GM12874 (cell line): ENCODE measurements at regions not wholly inside any gene's neighbourhood (a gene's known extent, or its start where the extent isn't known, plus 50 kb on each side); places are given as distances from the start of the nearest gene placed in this dataset.

Source experiments
- CTCF ChIP-seq: IDR thresholded peaks from 2 replicates; pipeline ENCODE4 v1.5.1; 2011; ENCODE audit warnings: low read depth, mild to moderate bottlenecking, control low read depth, low read length, moderate library complexity; ENCODE audit not compliant: insufficient read depth

GRCh38 chr5:27906481-27906880 is 868.1 kb upstream of the CDH9 start:
- no peak for TF ChIP-seq CTCF

- no peak for TF ChIP-seq CTCF
Measured at GRCh38 chr5:27900761-27901160, 862.4 kb upstream of the CDH9 start.

- no peak for TF ChIP-seq CTCF
Measured at GRCh38 chr5:27876071-27876470, 837.7 kb upstream of the CDH9 start.

- no peak for TF ChIP-seq CTCF
Measured at GRCh38 chr5:27875148-27875547, 836.8 kb upstream of the CDH9 start.

GRCh38 chr5:27868292-27868691 is 829.9 kb upstream of the CDH9 start:
- TF ChIP-seq CTCF: no peak

GRCh38 chr5:27855491-27855890 is 817.1 kb upstream of the CDH9 start:
- TF ChIP-seq CTCF: no peak

- TF ChIP-seq CTCF: no peak
Measured at GRCh38 chr5:27854243-27854852, 816.0 kb upstream of the CDH9 start.
